H1 (cell line): ENCODE measurements at regions not wholly inside any gene's neighbourhood (a gene's known extent, or its start where the extent isn't known, plus 50 kb on each side); places are given as distances from the start of the nearest gene placed in this dataset.

Experiments used
- ATF2 ChIP-seq: IDR thresholded peaks from 2 replicates; pipeline ENCODE4 v1.6.1; 2012; ENCODE audit warnings: low read length, inconsistent platforms
- RBBP5 ChIP-seq: IDR thresholded peaks from 2 replicates; pipeline ENCODE4 v1.7.1; 2012; ENCODE audit warnings: low read depth, mild to moderate bottlenecking, inconsistent platforms, low read length, moderate library complexity, borderline replicate concordance
- ZNF274 ChIP-seq: IDR thresholded peaks from 2 replicates; pipeline ENCODE4 v1.7.0; 2012; ENCODE audit warnings: low read length, borderline replicate concordance; ENCODE audit errors: extremely low read depth
- TF ChIP-seq, protein P1 (sequence below): IDR thresholded peaks from 2 replicates; pipeline ENCODE4 v1.6.1; 2012; ENCODE audit warnings: inconsistent platforms

DNA sequence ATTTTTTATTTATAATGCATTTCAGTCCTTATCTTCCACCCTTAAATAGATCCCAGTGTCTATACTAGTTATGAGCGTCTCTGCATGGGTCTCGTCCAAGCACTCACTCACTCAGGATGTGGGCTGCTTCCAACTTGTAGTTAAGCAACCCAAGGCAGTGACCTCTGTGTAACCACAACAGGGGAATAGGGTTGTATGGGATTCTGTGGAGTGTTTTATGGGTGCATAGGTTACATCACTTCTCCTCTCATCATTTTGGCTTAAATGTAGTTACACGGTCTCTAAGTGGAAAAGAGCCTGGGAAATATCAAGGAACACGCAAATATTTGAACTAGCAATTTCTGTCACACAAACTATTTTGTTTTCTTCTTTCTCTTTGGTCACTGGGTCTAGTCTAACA lies 931.0 kb downstream of the STIM2 start (continued):
- TF ChIP-seq ATF2 (no peak), ZNF274 (no peak), RBBP5 (no peak)
- TF ChIP-seq, protein P1, sequence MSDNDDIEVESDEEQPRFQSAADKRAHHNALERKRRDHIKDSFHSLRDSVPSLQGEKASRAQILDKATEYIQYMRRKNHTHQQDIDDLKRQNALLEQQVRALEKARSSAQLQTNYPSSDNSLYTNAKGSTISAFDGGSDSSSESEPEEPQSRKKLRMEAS, result no peak
